WTC11 (cell line): ENCODE measurements at regions not wholly inside any gene's neighbourhood (a gene's known extent, or its start where the extent isn't known, plus 50 kb on each side); places are given as distances from the start of the nearest gene placed in this dataset.

Experiments used
- FOXK1 ChIP-seq: sonication (generic); formaldehyde crosslinking; IDR thresholded peaks from 2 replicates; pipeline ENCODE4 v1.8.0; 2022; ENCODE audit warnings: mild to moderate bottlenecking, moderate library complexity, missing genetic modification reagents
- RORB ChIP-seq: fragments of 250-450 bp; sonication (Bioruptor Pico); IDR thresholded peaks from 2 replicates; pipeline ENCODE4 v1.9.0; 2021; ENCODE audit warnings: mild to moderate bottlenecking
- TF ChIP-seq, protein P1 (sequence below): sonication (generic); formaldehyde crosslinking; IDR thresholded peaks from 2 replicates; pipeline ENCODE4 v1.8.0; 2022; ENCODE audit warnings: mild to moderate bottlenecking, missing genetic modification reagents
- TF ChIP-seq, protein P2 (sequence below): sonication (generic); formaldehyde crosslinking; IDR thresholded peaks from 2 replicates; pipeline ENCODE4 v1.8.1; 2023; ENCODE audit warnings: mild to moderate bottlenecking, missing genetic modification reagents, moderate library complexity

GRCh38 chr1:162919034-162919433 is 58.1 kb upstream of the CCDC190 start:
- TF ChIP-seq, protein P1, sequence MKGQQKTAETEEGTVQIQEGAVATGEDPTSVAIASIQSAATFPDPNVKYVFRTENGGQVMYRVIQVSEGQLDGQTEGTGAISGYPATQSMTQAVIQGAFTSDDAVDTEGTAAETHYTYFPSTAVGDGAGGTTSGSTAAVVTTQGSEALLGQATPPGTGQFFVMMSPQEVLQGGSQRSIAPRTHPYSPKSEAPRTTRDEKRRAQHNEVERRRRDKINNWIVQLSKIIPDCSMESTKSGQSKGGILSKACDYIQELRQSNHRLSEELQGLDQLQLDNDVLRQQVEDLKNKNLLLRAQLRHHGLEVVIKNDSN (CRISPR knock-in tag), result no peak
- TF ChIP-seq FOXK1 (CRISPR knock-in tag) (no peak), RORB (CRISPR knock-in tag) (no peak)
- TF ChIP-seq, protein P2, sequence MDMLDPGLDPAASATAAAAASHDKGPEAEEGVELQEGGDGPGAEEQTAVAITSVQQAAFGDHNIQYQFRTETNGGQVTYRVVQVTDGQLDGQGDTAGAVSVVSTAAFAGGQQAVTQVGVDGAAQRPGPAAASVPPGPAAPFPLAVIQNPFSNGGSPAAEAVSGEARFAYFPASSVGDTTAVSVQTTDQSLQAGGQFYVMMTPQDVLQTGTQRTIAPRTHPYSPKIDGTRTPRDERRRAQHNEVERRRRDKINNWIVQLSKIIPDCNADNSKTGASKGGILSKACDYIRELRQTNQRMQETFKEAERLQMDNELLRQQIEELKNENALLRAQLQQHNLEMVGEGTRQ, result no peak
